Nephron progenitor cell (in vitro differentiated cells): ENCODE measurements at regions not wholly inside any gene's neighbourhood (a gene's known extent, or its start where the extent isn't known, plus 50 kb on each side); places are given as distances from the start of the nearest gene placed in this dataset.

Experiments
- DNase-seq: peaks from one replicate; pipeline ENCODE4 v3.0.0; 2021
- H3K27ac Mint-ChIP-seq: 2 replicates; pipeline ENCODE4 v1.8.0; 2021; ENCODE audit warnings: mild to moderate bottlenecking, moderate library complexity, mixed read lengths
- H3K27me3 Mint-ChIP-seq: 2 replicates; pipeline ENCODE4 v1.8.0; 2021; ENCODE audit warnings: mild to moderate bottlenecking, low read depth, mixed read lengths; ENCODE audit not compliant: poor library complexity
- H3K36me3 Mint-ChIP-seq: 2 replicates; pipeline ENCODE4 v1.8.0; 2021; ENCODE audit warnings: low read depth, mixed read lengths
- H3K4me1 Mint-ChIP-seq: 2 replicates; pipeline ENCODE4 v1.8.0; 2021; ENCODE audit warnings: mixed read lengths
- H3K4me3 Mint-ChIP-seq: 2 replicates; pipeline ENCODE4 v1.8.0; 2021; ENCODE audit warnings: mild to moderate bottlenecking, moderate library complexity, mixed read lengths
- H3K9me3 Mint-ChIP-seq: 2 replicates; pipeline ENCODE4 v1.8.0; 2021; ENCODE audit warnings: mild to moderate bottlenecking, moderate library complexity, mixed read lengths
- CTCF ChIP-seq: fragments of 200-600 bp; sonication (generic); IDR thresholded peaks from 2 replicates; pipeline ENCODE4 v1.5.0; 2021; ENCODE audit warnings: antibody characterized with exemption

DNA sequence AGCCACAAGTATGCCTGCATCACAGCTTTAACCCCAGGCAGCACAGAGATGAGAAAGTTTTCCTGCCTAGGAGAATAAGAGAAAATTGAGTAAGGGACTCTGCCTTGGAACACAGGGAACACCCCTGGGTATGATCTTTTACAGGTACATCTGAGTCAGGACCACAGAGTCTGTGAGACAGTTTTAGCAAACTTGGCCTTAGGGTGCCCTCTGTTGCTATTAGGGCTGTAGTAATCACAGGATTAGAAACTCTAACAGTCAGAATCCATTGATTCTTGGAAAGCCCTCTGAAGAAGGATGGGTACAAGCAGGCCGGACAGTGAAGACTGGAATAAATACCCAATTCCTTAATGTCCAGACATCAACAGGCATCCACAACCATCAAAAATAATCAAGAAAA lies 989.5 kb upstream of the CDH9 start:
- Mint-ChIP-seq H3K4me3 (no peak overlapping the region), H3K4me1 (no peaks in the 10 kb centered on the region), H3K27me3 (no peaks in the 10 kb centered on the region), H3K9me3 (peaks cover 27% of the 10 kb centered on the region), H3K27ac (no peak overlapping the region), H3K36me3 (no peaks in the 10 kb centered on the region)
- no peak for DNase-seq
- TF ChIP-seq CTCF: no peak

- Mint-ChIP-seq H3K9me3 (peaks cover 48% of the 10 kb centered on the region), H3K4me1 (no peaks in the 10 kb centered on the region), H3K27ac (no peak overlapping the region), H3K4me3 (no peak overlapping the region), H3K36me3 (no peaks in the 10 kb centered on the region), H3K27me3 (no peaks in the 10 kb centered on the region)
- no peak for TF ChIP-seq CTCF
- DNase-seq: no peak
These were observed 978.8 kb upstream of the CDH9 start for GRCh38 chr5:28017178-28017577.

- no peak for DNase-seq
- Mint-ChIP-seq H3K4me1 (no peaks in the 10 kb centered on the region), H3K27ac (no peak overlapping the region), H3K4me3 (no peak overlapping the region), H3K9me3 (peaks cover 64% of the 10 kb centered on the region), H3K27me3 (peaks cover 2% of the 10 kb centered on the region), H3K36me3 (no peaks in the 10 kb centered on the region)
- TF ChIP-seq CTCF: no peak
These were observed 976.4 kb upstream of the CDH9 start for GRCh38 chr5:28014779-28015178.

DNA sequence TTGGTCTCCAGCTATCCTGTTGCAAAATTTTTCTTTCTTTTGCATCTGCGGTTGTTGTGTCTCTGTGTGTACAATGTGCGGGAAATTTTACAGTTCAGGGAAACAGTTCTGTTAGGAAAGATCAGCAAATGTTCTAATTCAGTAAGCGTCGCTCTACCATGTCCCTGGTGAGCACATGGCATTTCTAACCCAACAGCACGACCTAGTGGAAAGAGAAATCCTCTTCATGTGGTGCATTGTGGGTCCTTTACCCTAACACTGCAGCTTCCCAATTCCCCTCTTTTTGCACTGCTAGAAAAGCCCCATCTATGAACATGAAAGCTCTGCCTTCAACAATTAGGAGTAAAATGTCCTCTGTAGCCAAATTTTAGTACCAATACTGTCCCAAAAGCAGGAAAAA lies 974.2 kb upstream of the CDH9 start:
- Mint-ChIP-seq H3K4me3 (no peak overlapping the region), H3K9me3 (peaks cover 61% of the 10 kb centered on the region), H3K27me3 (peaks cover 2% of the 10 kb centered on the region), H3K36me3 (no peaks in the 10 kb centered on the region), H3K27ac (no peak overlapping the region), H3K4me1 (no peaks in the 10 kb centered on the region)
- TF ChIP-seq CTCF: no peak
- DNase-seq: no peak

GRCh38 chr5:28009576-28009975 lies 971.2 kb upstream of the CDH9 start:
- no peaks in the 10 kb centered on the region for H3K36me3 Mint-ChIP-seq
- no peak overlapping the region for H3K4me3 Mint-ChIP-seq
- TF ChIP-seq CTCF: no peak
- no peak for DNase-seq
- no peak overlapping the region for H3K27ac Mint-ChIP-seq
- no peaks in the 10 kb centered on the region for H3K4me1 Mint-ChIP-seq
- H3K9me3 Mint-ChIP-seq: peaks cover 38% of the 10 kb centered on the region
- H3K27me3 Mint-ChIP-seq: peaks cover 2% of the 10 kb centered on the region

- H3K4me3 Mint-ChIP-seq: no peak overlapping the region
- H3K36me3 Mint-ChIP-seq: no peaks in the 10 kb centered on the region
- H3K27me3 Mint-ChIP-seq: no peaks in the 10 kb centered on the region
- DNase-seq: no peak
- TF ChIP-seq CTCF: no peak
- H3K4me1 Mint-ChIP-seq: no peaks in the 10 kb centered on the region
- H3K9me3 Mint-ChIP-seq: peaks cover 3% of the 10 kb centered on the region
- no peak overlapping the region for H3K27ac Mint-ChIP-seq
These were observed 958.3 kb upstream of the CDH9 start for GRCh38 chr5:27996665-27997064.
